ENCODE measurements at regions not wholly inside any gene's neighbourhood (a gene's known extent, or its start where the extent isn't known, plus 50 kb on each side); places are given as distances from the start of the nearest gene placed in this dataset.

GRCh38 chr20:39660965-39661364 is 698.8 kb downstream of the DHX35 start:
- peak; percentile 18 for DNase-seq

DNA sequence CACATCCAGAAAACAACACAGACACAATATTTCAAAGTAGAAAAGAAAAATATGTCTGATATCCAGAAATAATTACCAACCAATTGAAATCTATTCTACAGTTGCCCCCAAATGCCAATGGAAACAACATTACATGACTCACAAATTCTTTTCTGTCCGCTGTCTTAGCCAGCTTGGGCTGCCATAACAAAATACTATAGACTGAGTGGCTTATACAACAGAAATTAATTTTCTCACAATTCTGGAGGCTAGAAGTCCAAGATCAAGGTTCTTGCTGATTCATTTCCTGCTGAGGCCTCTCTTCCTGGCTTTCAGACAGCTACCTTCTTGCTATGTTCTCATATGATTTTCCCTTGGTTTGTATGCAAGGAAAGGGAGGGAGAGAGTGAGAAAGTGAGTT is 698.1 kb downstream of the DHX35 start:
- DNase-seq: peak; percentile 94

DNA sequence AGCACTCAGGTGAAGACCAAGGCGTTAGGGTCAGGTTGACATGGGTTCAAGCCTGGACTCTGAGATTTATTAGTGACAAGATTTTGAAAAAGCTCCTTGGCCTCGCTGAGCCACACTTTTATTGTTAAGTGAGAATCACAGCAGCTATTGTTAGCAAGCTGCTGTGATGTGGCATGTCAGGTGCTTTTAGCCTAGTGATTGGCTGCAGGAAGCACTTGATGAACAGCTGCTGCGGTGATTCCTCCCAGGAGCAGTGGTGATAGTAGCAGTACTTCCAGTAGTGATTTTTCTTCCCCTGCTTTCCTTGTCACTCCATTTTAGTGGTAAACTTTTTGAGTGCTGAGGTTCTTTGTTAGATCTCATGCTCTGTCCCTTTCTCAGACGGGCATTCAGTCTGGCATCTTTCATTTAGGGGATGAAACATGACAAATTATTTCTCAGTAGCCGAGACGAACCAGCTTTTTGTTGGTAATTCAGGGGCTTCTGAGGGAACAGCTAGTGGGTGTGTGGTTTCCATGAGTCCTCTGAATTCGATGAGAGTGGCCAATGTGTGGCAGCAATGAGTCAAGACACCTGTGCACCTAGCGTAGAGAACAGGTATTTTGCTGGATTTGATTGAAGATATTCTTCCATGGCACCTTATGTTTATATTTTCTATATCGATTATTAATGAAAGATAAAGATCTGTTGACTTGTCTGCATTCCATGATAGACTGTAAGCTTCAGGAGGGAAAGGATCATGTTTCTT is 696.7 kb downstream of the DHX35 start:
- DNase-seq: no peak

DNA sequence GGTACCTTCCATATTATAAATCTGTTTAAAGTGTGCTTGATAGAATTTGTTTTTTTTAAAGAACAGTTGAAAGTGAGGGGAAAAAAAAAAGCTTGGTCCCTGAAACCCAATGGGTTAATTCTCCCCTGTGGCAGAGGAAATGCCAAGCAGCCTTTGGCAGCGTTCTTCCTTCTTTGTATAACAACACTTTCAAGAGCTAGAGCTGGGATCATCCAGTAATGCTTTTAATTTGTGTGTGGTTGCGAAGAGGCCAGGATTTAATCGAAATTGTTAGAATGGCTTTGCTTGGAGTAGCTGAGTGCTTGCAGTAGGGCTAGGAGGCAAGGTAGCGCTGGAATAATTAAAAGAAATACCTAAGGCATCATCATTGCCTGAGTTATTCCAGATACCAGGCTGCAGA is 692.0 kb downstream of the DHX35 start:
- DNase-seq: peak; percentile 9

GRCh38 chr20:39651645-39652325 is 689.6 kb downstream of the DHX35 start:
- no peak for DNase-seq

DNA sequence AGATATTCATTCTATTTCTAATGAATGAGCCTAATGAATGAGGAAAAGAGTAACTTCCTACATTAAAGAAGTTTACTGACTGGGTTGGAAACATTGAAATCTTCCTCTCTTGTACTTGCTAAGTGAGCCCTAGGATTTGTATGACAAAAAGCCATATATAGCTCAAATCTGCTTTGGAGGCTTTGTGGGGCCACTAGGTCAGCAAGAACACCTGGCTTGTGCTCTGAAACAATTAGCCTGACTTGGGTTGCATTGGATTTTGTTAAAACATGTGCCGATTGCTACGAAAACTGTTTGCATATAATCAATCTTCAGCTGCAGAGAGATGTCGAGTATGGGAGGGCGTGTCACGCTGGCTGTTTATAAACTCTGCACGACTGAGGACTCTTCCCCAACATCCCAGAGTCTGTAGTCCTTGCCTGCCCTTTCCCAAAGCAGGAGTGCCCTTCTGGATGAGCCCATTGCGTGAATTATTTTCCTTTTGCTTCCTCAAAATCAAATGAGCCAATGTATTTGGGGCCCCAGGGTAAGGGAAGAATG is 684.8 kb downstream of the DHX35 start:
- DNase-seq: no peak

DNA sequence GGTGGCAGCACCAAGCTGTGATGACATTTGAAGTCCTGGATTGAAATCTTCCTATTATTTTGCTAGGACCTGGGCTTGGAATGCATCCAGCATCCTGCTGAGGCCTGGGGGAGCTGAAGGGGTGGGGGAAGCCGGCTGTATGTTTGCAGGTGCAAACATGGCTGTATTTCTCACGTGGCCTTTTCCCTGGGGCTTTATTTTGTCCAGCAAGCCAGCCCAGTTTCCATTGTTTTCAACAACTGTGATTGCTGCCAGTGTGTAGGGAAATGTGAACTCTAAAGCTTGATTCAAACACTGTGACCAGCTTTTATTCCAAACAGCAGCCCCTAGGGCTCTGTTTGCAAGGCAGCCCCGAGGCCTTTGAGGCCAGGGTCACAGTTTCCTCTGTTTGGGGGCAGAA is 683.0 kb downstream of the DHX35 start:
- no peak for DNase-seq

- no peak for DNase-seq
These were observed 681.1 kb downstream of the DHX35 start for GRCh38 chr20:39643292-39643691.

DNA sequence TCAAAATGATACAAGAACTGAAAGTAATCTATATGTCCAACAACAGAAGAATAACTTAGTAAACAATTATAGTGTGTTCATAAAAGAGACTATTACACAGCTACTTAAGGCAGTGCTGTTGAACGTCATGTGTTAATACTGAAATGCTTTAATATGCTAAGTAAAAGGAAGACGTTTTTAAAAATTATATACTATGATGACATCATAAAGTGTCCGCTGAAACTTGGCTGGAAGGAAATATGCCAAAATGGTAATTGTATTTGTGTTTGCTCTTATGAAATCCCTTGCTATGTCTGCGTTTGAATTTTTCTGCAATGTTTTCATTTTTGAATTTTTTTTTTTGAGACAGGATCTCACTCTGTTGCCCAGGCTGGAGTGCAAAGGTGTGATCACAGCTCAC is 679.3 kb downstream of the DHX35 start:
- DNase-seq: no peak

DNA sequence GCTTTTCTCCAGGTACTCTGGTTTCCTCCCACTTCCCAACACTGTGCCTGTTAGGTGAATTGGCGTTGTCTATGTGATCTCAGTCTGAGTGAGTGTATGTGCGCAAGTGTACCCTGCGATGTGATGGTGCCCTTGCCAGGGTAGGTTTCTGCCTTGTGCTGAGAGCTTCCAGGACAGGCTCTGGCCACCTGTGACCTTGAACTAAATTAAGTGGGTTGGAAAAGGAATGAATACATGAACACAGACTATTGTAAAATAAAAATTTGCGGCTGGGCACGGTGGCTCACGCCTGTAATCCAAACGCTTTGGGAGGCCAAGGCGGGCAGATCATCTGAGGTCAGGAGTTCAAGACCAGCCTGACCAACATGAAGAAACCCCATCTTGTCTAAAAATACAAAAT is 678.0 kb downstream of the DHX35 start:
- DNase-seq: no peak

GRCh38 chr20:39638731-39639130 is 676.6 kb downstream of the DHX35 start:
- no peak for DNase-seq

- no peak for DNase-seq
These were observed 671.5 kb downstream of the DHX35 start for GRCh38 chr20:39633689-39634088.

- DNase-seq: no peak
These were observed 670.6 kb downstream of the DHX35 start for GRCh38 chr20:39632757-39633156.

DNA sequence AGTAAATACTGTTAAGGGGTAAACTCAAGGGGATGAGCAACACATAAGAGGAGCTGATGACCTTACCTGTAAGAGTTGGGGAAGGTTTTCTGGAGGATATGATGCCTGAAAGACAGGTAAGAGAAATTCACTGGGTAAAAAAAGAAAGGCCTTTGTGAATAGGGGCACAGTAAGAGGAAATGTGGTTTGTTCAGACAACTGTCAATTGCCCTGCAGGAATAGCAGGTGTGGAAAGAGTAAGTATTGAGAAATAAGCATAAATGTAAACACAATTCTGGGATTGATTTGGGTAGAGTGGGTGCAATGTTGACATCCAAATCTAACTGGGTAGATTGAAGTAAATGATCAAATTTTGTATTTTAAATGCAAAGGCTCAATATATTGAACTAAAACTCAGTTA is 670.0 kb downstream of the DHX35 start:
- no peak for DNase-seq

- DNase-seq: peak; percentile 13
These were observed 669.4 kb downstream of the DHX35 start for GRCh38 chr20:39631557-39631956.

GRCh38 chr20:39630215-39630908 is 668.2 kb downstream of the DHX35 start:
- DNase-seq: peak; percentile 18

- DNase-seq: no peak
These were observed 665.6 kb downstream of the DHX35 start for GRCh38 chr20:39627765-39628164.

DNA sequence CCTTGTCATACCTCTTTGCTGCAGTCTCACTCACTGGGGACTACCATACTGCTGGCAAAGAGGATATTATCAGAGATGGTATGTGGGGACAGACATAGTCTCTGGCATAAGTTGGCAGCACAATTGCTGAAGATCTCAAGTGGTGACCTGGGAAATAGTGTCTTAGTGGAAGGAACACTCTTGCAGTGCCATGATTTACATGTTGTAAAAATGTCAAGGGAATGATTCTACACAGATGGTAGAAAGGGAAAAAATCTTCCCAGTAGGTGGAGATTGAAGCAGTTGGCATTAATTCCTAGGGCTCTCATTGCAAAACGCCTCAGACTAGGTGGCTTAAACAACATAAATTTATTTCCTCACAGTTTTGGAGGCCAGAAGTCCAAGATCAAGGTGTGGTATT is 662.2 kb downstream of the DHX35 start:
- no peak for DNase-seq

GRCh38 chr20:39623584-39624234 is 661.6 kb downstream of the DHX35 start:
- peak; percentile 49 for DNase-seq

GRCh38 chr20:39619271-39619785 is 657.2 kb downstream of the DHX35 start:
- DNase-seq: no peak

- DNase-seq: no peak
These were observed 649.8 kb downstream of the DHX35 start for GRCh38 chr20:39611901-39612300.

- DNase-seq: peak; percentile 85
These were observed 645.0 kb downstream of the DHX35 start for GRCh38 chr20:39607141-39607540.

DNA sequence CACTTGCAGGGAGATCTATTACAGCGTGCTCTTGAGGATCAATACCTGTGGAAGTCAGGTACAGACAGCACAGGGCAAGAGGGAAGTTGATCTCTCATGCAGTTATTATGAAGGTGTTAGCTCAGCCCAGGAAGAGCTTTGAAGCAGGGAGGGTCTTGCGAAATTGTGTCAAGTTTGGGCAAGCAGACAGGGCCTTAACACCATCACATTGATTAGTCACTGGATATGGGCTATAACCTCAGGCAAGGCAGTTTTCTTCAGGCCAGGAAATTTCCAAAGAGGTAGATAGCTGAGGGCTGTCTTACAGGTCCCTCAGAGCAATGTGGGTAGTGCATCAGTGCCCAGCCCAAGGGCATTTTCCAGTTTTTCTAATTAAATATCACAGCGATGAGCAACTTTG is 643.8 kb downstream of the DHX35 start:
- no peak for DNase-seq

All from fibroblast of skin of scalp (primary cell).